Eye (tissue), 1 donor: ENCODE measurements at regions not wholly inside any gene's neighbourhood (a gene's known extent, or its start where the extent isn't known, plus 50 kb on each side); places are given as distances from the start of the nearest gene placed in this dataset.
A peak's percentile ranks its signal among the peaks of the same experiment; 100 is the strongest.

Experiments
- DNase-seq: peaks from one replicate; pipeline ENCODE4 v3.0.0-alpha.2; 2015

DNA sequence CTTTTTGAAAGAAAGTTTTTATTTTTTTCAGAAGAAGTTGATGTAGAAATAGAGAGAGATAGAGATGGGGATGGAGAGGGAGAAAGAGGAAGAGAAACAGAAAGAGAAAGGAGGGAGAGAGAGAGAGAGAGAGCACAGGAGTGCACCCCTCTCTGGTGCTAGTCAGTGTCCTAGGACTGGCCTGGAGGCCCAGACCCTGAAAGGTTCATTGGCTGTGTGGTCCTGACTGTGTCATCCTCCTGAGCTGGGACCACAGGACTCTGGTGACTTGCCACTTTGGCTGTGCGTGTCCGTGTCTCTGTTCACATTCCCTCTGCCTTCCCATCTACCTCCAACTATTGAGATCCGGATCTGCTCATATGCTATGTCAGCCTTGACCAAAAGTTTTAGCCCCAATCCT lies 62.1 kb upstream of the SHH start:
- DNase-seq: no peak

DNA sequence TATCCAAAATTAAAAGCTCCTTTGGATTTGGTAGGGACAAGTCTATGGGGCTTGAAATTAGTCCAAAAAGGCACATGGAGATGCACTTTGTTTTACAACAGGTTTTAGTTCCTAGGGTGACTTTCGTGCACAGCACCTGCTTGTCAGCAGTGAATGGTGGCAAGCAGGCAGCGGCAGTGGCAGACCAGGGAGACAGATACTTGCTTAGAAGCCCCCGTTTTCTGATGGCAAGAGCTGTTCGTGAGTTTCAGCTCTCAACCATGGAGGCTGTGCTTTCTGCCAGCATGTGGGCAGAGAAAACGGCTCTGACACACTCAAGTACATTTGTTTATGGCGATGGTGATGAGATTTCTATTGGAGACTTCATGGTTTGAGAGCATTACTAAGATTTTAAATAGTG lies 61.7 kb upstream of the SHH start:
- DNase-seq: no peak

DNA sequence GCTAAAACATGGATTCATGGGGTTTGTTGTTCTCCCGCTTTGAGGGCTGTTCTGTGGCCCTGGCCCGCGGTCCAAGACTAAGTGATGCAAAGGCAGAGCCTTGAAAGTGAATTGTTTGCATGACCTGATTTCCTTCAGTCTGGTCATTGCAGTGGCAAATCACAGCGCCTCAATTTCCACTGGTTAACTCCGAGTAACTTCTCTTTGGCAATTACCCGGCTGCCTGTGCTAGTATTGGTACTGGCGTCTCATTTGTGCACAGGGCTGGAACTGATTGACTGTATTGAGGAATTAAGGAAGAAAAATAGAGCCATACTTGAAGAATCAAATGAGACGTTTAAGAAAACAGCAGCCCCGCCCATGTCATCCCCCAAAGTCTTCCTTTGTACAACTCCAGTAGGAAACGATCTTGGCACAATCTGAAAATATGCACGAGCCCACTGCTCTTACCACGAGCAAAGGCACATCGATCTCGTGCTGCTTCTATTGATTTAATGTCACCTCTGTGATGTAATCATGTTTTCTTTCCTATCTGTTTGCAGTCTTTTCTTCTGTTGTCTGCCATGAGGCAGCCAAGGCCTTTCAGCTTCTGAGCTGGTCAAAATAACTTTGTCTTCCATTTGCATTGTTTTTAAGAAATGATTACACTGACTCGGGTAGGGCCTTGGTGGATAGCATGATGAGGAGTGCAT lies 60.6 kb upstream of the SHH start:
- peak; percentile 50 for DNase-seq

DNA sequence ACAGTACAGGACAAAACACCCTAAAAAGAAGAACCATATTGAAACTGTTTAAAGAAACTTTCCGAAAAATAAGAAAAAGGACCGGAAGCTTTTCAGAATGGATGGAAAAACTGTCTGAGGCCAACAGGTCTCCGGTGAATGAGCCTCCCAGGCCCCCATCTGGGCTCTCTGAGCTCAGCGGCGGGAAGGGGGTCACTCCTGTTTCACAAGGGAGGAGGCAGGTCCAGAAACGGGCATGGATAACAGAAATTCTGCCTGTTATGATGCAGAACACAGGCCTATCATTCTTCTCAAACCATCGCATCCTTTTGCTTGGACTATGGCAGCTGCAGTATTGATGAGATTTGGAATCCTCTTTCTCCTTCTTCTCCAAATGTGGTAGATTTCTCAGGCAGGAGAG lies 58.9 kb upstream of the SHH start:
- DNase-seq: no peak

DNA sequence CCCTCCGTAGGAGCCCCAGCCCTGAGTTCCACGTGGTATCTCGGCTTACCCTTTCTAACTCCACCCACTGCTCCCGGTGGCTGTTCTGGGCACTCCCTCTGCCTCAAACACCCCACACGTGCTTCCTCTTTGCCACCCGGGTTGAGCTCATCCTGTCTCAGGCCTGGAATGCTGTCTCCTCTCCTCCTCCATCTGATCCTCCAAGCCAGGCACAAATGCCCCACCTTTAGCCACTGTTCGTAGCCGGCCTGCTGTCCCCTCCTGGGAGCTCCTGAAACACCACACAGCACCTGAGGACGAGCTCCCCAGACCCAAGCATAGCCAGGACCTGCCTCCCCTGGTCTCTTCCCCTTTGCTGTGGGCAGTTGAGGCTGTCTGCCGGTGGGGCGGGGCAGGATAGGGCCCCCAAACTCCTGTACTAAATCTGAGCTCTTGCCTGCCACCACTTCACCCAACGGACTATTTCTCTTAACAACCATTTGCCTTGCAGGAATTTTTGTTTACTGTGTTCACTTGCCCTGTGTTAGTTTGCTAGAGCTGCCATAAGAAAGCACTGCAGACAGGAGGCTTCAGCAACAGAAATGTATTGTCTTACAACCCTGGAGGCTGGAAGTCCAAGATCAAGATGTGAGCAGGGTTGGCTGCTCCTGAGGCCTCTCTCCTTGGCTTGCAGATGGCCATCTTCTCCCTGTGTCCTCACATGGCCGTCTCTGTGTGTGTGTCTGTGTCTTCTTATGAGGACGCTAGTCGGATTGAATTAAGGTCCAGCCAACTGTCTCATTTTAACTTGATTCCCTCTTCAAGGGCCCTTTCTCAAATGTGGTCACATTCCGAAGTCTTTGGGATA lies 58.3 kb upstream of the SHH start:
- no peak for DNase-seq

DNA sequence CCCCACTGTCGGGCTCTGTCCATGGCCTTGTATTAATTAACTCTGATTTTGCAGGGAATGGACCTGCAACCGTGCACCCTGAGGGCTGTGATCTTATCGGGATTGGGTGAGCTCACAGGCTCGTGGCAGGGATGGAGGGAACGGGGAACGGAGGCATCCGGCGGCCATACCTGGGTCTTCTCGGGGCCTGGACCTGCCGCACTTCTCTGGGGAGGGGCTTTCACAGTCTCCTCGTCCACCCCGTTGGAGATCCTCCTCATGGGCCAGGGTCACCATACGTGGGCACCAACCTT lies 57.5 kb upstream of the SHH start:
- DNase-seq: no peak

DNA sequence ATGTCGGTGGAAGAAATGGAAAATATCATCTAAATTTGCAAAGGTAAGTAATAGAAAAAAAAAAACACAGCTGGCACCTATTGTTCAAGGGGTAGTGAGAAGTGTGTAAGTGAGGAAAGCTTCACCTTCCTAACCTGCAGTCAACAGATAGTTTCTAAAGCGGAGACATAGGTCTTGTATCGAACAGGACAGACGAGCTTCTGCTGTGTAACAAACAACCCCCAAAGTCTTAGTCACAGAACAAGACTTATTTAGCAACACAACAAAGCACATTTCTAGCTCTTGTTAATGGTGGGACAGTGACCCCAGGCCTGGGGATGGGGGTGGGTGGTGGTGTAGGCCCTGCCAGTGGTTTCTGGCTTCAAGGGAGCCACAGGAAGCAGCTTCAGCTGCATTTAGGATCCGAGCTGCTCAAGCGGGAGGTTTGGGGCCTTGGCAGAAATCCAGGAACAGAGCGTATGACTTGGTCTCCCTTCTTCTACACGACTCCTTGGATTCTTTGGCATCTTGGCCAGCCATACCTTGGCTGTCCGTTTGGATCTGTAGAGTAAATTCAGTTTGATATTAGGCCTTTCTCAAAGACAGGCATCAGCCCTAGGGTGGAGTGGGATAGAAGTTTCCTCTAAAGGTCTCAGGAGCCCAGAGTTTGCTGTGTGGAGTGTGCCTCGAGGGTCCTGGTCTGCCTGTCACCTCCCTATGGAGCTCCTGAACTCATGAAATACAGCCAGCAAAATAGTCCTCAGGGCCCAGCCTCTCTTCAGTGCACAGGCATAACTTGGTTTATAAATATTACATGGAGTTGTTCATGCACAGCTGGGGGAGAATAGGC lies 56.9 kb upstream of the SHH start:
- DNase-seq: no peak

DNA sequence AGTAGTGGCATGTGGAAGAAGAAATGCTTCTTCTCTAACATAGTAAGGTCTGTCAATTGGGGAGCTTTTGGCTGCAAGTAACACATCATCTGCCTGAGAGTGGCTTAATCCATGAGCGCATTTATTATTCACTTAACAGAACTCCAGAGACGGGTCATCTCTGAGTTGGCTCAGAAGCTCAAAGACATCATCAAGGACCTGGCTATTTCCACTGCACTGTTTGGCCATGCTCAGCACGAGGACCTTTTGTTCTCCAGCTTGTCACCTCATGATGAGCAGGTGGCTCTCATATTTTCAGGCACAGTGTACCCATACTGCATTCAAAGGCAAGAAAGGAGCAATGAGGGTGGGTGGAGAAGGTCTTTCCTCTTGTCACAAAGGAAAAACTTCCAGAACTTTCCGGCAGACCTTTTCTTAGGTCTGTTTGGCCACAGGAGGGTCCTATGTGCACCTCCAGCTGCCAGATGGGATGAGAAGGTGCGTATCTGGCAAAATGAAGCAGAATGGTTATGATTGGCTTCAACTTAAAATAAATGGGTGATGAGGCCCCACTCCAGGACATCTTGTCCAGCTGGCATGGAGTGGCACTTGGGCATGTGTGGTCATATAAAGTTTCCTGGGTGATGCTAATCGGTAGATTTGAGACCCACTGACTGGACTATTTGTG lies 55.6 kb upstream of the SHH start:
- DNase-seq: no peak

DNA sequence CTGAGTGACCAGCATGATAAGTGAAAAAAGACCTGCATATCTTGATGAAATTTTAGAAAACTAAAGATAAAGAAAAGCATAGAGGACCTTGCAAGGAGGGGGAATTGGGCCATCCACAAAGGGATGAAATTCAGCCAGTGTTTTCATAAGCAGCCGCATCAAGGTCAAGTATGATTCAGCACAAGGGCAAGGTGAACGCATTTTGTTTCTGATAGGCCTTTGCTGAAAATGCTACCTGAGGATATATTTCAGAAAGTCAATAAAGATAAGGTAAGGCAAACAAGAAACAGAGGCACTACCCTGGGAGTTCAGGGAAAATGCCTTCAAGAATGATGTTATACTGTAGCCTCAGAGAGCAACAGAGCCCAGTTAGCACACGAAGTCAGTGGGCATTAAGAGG lies 55.0 kb upstream of the SHH start:
- no peak for DNase-seq

DNA sequence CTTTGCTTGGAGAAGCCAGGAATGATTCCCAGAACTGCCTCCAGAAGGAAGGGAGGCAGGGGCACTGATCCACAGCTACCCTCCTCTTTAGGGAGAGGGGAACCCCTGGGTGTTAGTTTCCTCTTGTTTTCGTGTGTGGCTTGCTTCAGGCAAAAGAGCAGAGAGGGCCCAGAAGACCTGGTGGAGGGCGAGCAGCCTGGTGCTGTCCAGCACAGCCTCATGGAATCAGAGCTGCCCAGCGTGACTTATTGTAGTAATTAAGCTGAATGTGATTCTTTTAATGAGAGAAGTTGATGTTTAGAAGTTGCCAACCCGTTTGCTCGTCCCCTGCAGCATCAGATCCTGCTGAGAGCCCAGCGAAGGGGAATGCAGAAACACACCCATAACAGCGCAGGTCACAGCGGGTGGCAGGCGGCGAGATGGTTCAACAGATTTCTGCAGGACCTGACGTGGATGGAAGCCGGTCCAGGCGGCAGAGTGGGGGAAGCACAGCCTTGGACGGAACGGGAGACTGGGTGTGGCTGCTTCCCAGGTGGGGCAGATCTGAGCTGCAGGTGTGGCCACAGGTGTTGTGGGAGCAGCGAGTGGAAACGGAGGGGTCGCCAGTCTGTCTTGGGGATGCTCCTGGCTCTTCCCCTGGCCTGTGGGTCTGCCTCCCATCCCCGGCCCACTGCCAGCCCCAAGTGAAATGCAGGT lies 53.7 kb upstream of the SHH start:
- peak; percentile 33 for DNase-seq

DNA sequence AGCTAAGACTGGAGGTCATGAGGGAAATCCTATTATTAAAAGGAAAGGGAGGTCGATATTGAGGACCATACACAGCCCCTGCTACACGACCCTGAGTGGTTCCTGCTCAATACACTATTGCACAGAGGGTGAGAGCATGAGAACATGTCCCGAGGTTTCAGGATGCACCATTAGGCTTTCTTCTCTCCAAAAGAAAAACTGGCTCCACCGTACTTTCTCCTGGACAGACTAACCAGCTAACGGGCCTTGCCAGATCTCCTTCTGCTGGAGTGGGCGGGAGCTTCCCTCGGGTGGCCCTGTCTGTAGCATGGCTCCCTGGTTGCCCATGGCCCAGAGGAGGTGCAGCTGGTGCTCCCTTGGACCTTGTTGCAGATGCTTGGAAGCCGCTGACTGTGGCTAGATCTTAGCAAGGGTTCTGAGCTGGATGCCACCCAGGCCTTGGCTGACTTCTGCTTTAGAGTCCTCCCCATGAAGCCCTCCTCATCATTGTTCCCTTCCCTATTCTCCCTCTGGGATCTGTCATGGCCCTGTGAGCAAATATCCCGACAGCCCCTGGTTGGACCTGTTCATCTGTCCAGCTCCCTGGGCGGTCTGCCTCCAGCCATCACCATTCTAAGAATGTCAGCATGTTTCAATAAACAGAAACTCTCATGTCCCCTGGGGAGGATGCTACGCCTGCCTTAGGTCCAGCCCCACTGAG lies 52.9 kb upstream of the SHH start:
- DNase-seq: no peak

DNA sequence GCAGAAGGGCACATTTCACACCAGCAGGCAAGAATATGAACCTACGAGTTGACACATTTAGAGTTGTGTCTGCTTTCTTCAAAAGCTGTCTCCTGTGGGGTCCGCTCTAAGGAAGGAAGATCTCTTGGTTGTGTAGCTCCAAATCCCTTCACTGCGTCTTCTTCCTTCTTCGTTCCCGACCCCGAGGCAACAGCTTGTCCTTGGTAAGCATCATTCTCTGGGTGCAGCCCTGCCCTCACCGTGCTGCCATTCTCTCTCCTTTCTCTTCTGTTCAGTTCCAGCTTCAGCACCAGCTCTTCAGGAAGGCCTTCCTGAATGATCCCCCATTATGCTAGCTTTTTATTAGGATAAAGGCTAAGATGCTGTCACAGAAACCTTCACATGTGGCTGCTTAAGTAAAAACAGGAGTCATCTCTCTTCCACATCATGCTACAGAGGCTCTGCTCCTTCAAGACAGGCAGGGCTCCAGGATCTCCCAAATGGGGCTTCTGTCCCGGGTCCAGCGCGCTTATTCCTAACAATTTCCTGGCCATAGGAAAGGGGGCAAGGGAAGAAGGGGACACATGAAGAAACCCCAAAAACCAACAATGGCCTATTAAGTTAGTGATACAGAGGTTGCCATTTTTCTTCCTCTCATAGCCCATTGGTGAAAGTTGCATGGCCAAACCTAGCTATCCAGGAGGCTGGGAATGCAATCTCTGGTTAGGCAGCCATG lies 52.2 kb upstream of the SHH start:
- no peak for DNase-seq

DNA sequence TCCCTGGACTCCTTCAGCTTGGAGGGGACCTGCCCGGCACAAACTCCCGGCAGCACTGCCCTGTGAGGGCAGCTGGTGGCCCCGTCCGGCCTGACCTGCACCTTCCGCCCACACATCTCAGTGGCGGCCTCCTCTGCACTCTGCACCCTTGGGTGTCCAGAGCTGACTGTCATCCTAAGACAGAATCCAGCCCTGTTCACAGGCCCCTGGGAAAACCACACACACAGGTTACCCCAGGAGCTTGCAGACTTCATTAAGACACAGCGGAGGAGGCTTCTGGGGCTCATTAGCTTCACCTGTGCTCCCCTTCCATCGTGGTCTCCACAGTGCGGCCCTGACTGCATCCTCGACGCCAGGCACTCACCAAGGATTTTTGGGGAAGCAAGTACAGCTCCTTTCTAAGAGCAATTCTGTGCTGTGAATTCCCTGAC lies 51.5 kb upstream of the SHH start:
- DNase-seq: no peak

DNA sequence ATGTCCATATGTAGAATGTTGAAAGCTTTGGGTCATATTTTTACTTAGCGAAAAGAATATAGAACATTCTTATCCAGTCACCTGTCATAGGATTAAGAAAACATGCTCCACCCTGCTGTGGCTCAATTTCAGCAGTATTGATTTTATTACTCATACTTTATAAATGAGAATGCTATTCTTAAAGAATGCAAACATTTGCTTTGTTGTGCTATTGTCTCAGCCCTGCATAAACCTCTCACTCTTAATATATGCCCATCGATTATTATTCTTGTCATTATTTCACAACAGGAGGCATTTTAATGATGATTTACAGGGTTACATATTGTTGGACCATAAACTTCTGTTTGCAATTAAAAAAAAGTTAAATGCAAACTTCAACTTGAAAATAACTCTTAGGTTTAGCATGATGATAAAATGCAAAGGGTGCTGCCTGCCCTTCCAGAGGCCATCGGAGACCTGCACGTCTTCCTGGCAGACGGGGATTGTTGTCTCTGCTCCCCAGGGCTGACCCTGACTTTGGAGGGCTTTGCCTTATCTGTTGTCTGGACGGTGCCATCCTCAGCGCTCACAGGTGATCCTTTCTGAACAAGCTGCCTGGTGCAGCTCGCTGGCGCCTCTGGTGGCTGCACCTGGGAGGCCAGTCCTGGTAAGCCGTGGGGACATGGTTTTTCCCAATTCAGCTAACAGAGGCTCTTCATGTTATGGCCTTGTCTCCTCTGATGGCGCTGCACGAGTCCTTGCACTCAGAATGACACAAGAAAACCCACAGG lies 50.0 kb upstream of the SHH start:
- DNase-seq: no peak
